Upper lobe of right lung (tissue), 1 donor: ENCODE measurements at regions not wholly inside any gene's neighbourhood (a gene's known extent, or its start where the extent isn't known, plus 50 kb on each side); places are given as distances from the start of the nearest gene placed in this dataset.

Source experiments
- ATAC-seq: fragments of 200-7000 bp; cut with Tn5 transposase; one replicate; pipeline ENCODE4 v1.9.1; 2020; ENCODE audit warnings: mild to moderate bottlenecking, moderate library complexity
- DNase-seq: peaks from one replicate; pipeline ENCODE4 v3.0.0-alpha.2; 2020
- H3K27ac ChIP-seq: fragments of 200-600 bp; one replicate; pipeline ENCODE4 v1.8.0; 2022
- H3K27me3 ChIP-seq: fragments of 200-600 bp; one replicate; pipeline ENCODE4 v1.8.0; 2022; ENCODE audit warnings: mild to moderate bottlenecking
- H3K36me3 ChIP-seq: fragments of 200-600 bp; one replicate; pipeline ENCODE4 v1.8.0; 2022
- H3K4me1 ChIP-seq: fragments of 200-600 bp; one replicate; pipeline ENCODE4 v1.8.0; 2022
- H3K4me3 ChIP-seq: fragments of 200-600 bp; one replicate; pipeline ENCODE4 v1.8.0; 2022; ENCODE audit warnings: mild to moderate bottlenecking
- H3K9me3 ChIP-seq: fragments of 200-600 bp; one replicate; pipeline ENCODE4 v1.8.0; 2022
- CTCF ChIP-seq: fragments of 200-600 bp; IDR thresholded peaks from one replicate; pipeline ENCODE4 v1.8.0; 2022; ENCODE audit warnings: antibody characterized with exemption
- intact Hi-C: fragments of 100-400 bp; cut with DNase I; formaldehyde crosslinking; loops from one replicate; pipeline ENCODE4 v1.11.0; 2022
- donor health status: DM: no; HTN: yes; CAD: no; lungs with severe emphysema.

DNA sequence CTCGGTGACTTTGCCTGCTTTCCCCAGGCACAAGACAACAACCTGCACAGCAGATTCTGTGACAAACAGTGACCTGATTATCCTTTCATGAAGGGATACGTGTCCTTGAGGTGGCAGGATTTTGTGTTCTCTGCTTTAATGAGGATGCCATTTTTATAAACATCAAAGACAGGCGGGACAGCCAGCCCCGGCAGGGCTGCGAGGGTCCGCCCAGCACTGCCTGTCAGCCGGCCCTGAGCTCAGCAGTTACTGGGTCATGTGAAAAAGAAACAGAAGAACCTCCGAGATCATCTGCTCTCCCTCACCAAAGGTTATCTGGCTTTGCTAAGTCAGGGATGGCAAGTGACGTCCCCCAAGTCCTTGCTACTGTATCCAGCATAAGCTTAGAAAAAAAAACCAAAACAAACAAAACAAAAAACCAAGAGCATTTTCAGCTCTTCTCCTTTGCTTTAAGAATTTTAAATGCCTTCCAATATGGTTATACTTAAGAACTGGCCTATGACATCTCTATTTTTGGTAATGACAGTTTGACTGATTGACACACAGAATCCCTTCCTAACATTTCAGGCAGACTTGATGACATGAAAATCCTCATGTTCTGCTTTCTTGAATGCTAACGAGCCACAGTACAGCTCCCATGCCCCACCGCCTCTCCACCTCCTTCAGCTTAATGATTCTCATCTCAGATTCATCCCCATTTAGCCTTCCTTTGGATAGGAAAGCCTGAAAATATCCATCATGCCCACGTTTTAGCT is 666.6 kb upstream of the ARGLU1 start:
- Histone ChIP-seq H3K36me3 (no peaks in the 10 kb centered on the region), H3K4me3 (no peak overlapping the region), H3K4me1 (no peaks in the 10 kb centered on the region), H3K27me3 (no peaks in the 10 kb centered on the region), H3K9me3 (no peaks in the 10 kb centered on the region), H3K27ac (no peak overlapping the region)
- DNase-seq: no peak
- no peak for TF ChIP-seq CTCF
- no peak for ATAC-seq
- intact Hi-C loops: no loop called here

GRCh38 chr13:107233541-107233940 is 665.6 kb upstream of the ARGLU1 start:
- intact Hi-C loops: no loop called here
- no peak overlapping the region for H3K27ac ChIP-seq
- H3K9me3 ChIP-seq: no peaks in the 10 kb centered on the region
- ATAC-seq (no peak), DNase-seq (no peak)
- no peaks in the 10 kb centered on the region for H3K4me1 ChIP-seq
- H3K4me3 ChIP-seq: no peak overlapping the region
- no peak for TF ChIP-seq CTCF
- no peaks in the 10 kb centered on the region for H3K36me3 ChIP-seq
- no peaks in the 10 kb centered on the region for H3K27me3 ChIP-seq

DNA sequence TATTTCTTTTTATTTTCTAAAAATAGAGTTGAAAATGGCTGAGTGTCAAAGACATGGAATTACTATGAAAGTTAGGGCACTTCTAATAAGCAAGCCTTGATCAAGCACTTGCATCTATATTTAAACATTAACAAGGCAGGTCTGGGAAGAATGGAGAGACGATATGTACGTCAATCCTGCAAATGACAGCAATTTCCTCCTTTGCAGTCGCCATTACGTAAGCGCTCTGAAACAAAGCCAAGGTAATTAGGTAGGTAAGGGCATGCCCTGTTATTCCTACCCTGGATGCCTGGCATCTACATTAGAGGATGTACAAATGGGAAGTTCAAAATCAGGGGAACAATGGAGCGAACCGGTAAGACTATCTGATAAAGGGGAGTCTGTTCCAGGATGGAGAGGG is 664.0 kb upstream of the ARGLU1 start:
- intact Hi-C loops: no loop called here
- no peak for TF ChIP-seq CTCF
- Histone ChIP-seq H3K4me1 (no peaks in the 10 kb centered on the region), H3K36me3 (no peaks in the 10 kb centered on the region), H3K27me3 (no peaks in the 10 kb centered on the region), H3K4me3 (no peak overlapping the region), H3K27ac (no peak overlapping the region), H3K9me3 (no peaks in the 10 kb centered on the region)
- ATAC-seq: no peak
- no peak for DNase-seq

DNA sequence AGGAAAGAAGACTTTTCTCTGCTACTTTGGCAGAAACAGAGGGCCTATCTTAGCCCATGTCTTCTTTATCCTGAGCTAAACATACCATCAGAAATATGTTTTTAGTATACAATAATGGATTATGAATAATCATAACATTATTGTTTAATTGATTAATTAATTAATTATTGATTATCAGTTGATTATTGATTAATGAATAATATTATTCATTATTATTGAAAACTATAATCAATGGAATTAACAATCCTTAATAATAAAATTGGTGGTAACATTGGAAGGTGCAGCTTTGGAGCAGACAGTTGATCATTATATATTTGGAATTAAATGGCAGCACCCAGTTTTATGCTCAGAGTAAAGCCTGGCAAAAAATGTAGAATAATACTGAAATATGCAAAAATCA is 655.9 kb upstream of the ARGLU1 start:
- H3K4me1 ChIP-seq: no peaks in the 10 kb centered on the region
- H3K4me3 ChIP-seq: no peak overlapping the region
- no peaks in the 10 kb centered on the region for H3K36me3 ChIP-seq
- H3K9me3 ChIP-seq: no peaks in the 10 kb centered on the region
- ATAC-seq (no peak), DNase-seq (no peak)
- intact Hi-C loops: no loop called here
- no peak for TF ChIP-seq CTCF
- H3K27ac ChIP-seq: no peak overlapping the region
- no peaks in the 10 kb centered on the region for H3K27me3 ChIP-seq

GRCh38 chr13:107222597-107222996 is 654.7 kb upstream of the ARGLU1 start:
- H3K27me3 ChIP-seq: no peaks in the 10 kb centered on the region
- no peak overlapping the region for H3K4me3 ChIP-seq
- no peaks in the 10 kb centered on the region for H3K4me1 ChIP-seq
- no peaks in the 10 kb centered on the region for H3K9me3 ChIP-seq
- DNase-seq (no peak), ATAC-seq (no peak)
- H3K36me3 ChIP-seq: no peaks in the 10 kb centered on the region
- no peak for TF ChIP-seq CTCF
- H3K27ac ChIP-seq: no peak overlapping the region
- intact Hi-C loops: no loop called here

DNA sequence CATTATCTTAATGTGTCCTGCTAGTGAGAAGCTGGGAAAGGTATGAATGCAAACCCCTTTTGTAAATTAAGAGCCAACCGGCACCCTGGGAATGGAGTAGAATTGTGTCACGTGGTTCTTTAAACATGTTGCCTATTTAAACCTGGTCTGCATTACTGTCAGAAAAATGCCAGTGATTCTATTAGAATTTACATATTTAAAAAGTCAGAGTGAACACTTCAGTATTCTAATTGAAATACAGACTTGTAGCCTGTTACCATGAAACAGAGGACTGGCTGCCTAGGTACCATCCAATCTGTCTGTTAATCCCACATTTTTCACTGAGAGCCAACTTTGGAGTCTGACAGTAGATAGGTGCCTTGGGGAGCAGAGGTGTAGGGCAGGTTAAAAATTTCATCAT is 652.3 kb upstream of the ARGLU1 start:
- no peaks in the 10 kb centered on the region for H3K4me1 ChIP-seq
- no peak overlapping the region for H3K27ac ChIP-seq
- no peak overlapping the region for H3K4me3 ChIP-seq
- no peaks in the 10 kb centered on the region for H3K9me3 ChIP-seq
- intact Hi-C loops: no loop called here
- DNase-seq (no peak), ATAC-seq (no peak)
- no peaks in the 10 kb centered on the region for H3K36me3 ChIP-seq
- no peak for TF ChIP-seq CTCF
- H3K27me3 ChIP-seq: no peaks in the 10 kb centered on the region
